GM18517 (cell line): ENCODE measurements at regions not wholly inside any gene's neighbourhood (a gene's known extent, or its start where the extent isn't known, plus 50 kb on each side); places are given as distances from the start of the nearest gene placed in this dataset.
"Not testable (repeated sequence)": the region's sequence is repeated elsewhere in the genome, so short reads cannot be mapped to it uniquely, and the experiment has no call there.

Experiments used
- ATAC-seq: cut with Tn5 transposase; IDR thresholded peaks from one replicate; pipeline ENCODE4 v1.9.1; 2021; ENCODE audit warnings: mild to moderate bottlenecking, moderate library complexity; ENCODE audit not compliant: unreplicated experiment

DNA sequence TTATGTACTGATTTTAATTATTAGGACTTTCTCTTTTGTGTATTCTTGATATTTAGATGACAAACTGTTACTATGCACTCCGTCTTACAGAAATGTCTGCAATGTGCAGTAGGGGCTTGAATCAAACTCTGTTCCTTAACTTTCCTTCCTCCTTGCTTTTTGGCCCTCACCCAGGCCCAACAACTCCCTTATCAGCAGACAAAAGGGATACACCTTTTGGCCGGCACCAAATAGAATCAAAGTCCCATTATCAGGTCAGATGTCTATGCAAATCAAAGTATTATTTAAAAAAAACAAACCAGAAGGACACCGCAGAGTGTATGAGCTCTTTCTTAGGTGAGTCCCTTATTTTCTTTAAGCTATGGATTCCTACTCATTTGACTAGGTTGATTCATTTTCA is 116.3 kb upstream of the SERPINE2 start:
- ATAC-seq = no peak

DNA sequence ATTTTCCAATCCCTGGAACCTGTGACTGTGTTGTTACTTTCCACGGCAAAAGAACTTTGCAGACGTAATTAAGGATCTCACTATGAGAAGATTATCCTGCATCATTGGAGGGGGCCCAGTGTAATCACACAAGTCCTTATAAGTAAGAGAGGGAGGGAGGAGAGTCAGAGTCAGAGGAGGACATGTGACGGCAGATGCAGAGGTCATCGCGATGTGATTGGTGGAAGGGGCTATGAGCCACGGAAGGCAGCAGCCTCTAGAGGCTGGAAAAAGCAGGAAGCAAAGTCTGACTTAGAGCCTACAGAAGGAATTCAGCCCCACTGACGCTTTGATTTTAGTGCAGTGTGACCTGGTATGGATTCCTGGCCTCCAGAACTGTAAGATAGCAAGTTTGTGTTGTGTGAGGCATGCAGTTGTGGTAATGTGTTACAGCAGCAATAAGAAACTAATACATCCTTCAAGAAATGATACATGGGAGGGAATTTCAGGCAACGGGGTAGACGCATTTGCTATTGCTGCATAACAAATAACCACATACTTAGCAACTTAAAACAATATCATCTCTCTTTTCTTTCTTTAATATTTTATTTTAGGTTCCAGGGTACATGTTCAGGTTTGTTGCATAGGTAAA is 112.7 kb upstream of the SERPINE2 start:
- ATAC-seq = no peak

DNA sequence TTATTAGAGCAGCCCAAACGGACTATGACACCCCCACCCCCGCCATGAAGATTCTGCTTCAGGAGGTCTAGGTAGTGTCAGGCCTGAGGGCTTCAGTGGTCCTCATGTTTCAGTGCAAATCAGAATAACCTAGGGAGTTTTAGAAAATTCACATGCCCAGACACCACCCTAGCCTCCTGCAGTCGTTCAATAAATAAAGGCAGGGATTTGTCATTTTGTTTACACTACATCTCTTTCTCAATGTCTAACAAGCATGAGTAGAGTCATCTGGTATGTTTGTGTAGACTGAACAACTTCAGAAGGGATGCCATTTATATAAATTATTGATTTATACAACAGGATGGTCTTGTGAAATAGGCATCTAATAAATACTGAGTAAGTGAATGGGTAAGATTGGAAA is 112.1 kb upstream of the SERPINE2 start:
- no peak for ATAC-seq

DNA sequence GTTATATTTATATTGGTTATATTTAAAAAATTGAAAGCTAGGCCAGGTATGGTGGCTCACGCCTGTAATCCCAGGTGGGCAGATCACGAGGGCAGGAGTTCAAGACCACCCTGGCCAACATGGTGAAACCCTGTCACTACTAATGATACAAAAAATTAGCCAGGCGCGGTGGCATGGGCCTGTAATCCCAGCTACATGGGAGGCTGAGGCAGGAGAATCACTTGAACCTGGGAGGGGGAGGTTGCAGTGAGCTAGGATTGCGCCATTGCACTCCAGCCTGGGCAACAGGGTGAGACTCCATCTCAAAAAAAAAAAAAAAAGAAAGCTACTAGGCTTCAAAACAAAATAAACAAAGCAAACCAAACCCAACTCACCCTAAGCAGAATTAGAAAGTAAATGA is 109.0 kb upstream of the SERPINE2 start:
- ATAC-seq = not testable (repeated sequence)

DNA sequence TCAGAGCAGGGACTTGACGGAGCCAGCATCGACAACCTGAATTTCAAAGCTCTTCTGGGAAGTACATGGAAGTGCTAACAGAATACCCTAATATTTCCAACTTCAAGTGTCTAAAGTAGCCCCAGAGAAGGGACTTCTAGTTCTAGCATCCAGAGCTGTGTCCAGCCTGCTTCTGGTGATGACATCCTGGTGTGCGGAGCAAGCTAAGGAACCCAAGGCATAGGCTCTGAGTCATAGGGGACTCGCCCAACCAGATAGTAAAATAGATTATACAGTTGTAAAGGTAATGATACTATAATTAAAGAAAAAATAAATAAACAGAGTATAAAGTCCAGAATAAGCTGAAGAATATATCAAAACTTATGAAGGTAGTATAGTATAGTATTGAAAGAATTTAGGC is 108.1 kb upstream of the SERPINE2 start:
- ATAC-seq = no peak

DNA sequence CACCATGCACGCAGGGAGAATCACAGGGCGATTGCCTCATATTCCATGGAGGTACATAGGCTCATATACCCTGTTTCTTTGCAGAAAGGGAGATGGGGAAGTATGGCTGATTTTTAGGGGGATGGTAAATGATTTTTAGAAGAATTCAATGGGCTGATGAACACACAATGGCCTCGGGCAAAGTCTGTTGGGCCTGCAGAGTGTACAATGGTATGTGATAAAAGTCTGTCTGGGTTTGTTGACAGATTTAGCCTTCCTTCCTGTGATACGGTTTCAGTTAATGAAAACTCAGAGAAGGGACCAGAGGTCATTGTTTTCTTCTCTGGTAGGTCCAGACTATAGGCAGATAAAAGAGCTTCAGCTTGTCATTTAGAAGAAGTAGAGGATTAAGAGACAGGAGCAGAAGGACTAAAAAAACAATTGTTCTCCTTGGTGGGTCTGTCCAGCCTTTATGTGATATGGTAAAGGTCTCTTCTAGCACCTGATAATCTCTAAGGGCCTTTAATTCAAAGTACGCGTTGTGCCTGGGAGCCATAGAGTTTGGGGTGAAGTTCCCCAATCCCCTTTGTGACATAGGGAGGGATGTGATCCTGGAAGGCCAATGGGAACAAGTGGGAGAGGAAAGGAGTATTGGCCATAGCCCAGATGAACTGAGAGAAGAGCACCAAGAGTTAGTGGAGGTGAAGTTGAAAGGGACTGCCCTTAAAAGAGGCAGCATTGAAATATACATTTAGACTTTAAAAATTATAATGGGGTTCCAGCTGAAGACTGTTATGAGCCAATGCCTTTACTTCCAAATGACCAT is 107.5 kb upstream of the SERPINE2 start:
- no peak for ATAC-seq

DNA sequence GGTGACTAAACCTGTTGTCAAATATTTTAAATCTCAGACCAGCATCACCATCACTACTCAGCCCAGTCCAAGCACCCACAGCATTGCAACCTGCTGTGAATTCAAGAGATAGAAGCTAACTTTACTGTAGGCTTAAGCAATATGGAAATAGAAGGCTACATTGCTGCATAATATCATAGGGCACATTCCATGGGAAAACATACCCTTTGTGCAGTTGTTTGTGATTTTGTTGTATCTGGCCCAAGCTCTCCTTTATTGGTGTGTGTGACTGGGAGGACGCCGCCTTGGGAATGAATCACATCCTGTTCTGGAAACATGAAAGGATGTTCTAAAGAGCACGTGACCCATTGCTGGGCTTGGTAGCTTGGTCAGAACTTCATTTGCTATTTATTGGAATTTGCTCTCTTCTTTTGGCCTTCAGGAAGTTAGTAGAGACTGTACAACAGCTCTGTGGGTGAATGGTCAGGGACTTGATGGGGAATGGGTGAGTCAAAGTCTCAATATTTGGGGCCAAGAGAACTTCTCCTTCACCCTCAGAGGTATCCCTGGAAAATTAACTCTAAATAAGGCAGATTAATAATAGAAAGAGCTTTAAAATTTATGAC is 106.8 kb upstream of the SERPINE2 start:
- ATAC-seq = no peak

DNA sequence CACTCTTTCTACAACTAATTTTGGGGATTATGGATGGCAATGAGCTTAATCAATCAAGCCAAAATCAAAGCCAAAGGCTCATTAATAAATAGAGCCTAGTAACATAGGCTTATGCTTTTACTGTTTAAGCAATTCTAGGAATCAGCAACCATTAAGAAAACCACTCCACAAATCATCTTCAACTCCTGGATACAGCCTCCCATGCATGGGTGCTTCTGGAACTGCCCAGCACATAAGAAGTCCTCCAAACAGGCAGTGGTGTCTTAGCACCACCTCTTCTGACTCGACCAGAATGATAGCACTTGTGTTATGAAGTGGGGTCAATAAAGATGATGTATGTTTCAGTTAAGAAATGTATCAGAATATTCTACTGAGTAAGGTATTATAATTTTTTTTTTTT is 104.4 kb upstream of the SERPINE2 start:
- ATAC-seq = no peak

DNA sequence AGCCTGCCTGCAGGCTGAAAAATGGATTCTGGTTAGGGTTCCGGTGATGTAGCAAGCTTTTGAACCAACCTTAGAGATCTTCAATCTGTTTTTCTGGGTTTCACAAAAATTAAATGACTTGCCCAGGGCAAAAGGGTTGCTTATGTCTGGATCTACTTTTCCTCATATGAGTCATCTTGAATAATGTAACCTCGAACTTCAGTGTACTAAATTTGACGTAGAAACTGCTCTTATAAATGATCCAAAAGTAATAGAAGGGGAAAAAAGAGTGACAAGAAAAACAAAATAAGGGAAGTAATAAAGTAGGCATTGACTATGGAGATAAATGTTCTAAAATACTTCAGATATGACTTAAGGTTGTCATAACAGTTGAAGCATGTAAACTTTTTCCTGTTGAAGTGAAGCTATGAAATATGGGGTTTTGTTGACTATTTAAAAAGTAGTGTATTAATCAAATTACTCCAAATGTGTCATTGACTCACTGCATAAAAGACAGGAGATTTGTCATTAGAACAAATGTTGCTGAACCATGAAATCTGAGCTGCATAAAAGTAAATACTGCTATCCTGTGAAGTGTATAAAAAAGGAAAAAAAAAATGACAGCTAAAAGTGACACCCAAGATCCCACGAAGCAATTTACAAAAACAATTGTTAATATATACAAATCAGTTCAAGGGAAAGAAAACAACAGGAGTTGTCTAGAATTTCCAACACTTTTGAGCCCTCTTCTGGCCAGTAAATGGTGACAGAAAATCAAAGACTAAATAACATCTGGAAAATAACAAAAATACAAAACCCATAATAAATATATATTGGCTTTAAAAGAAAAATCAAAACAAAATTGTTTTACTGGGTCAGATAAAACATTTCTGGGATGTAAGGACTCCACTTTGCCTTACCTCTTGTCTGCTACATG is 103.6 kb upstream of the SERPINE2 start:
- no peak for ATAC-seq

DNA sequence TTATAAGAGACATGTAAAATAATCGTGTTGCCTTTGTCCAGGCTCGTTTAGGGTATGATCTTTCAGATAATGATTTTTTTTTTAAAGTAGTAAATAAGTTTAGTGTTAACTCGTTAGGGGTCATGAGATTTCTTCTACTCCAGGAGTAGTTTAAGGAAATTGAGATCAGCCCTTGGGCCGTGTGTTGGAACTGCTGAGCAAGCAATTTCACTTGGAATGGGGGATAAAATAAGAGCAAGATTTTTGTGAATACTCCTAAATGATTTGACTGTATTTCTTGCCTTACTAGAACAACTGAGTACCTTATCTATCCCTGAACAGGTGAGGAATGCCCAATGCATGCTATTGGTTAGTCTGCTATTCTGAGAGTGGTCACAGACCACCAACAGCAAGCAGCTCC is 102.2 kb upstream of the SERPINE2 start:
- ATAC-seq = no peak

DNA sequence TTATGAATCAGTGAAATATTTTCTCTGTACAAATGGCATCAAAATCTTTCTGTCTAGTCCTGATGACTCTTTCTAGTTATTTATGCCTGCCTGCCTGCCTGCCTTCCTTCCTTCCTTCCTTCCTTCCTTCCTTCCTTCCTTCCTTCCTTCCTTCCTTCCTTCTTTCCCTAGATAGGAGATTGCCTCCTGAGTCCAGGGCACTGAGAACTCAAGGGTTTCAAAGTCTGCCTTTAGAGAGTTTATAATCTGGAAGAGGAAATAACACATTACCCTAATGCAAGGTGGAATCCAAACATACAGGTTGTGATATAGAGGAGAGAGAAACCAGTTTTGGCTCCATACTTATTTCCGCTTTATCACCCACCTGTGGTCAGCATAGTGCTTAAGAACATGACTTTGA is 98.1 kb upstream of the SERPINE2 start:
- ATAC-seq = no peak

DNA sequence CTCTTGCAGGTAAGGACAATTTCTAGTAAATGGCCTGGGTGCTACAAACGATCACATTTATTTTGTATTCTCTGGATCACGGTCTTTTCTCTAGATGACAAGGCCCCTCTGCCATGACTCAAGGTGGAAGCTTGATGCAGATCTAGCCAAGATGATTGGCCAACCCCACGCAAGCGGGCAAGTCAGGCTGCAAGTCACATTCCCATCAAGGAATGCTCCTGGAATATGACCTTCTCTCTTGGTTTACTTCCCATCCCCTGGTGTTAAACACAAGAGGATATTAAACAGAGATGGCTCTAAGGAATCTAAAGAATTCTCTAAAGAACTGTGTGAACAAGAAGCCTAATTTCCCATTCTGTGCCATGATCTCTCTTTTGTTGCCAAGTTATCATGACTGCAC is 97.3 kb upstream of the SERPINE2 start:
- no peak for ATAC-seq

DNA sequence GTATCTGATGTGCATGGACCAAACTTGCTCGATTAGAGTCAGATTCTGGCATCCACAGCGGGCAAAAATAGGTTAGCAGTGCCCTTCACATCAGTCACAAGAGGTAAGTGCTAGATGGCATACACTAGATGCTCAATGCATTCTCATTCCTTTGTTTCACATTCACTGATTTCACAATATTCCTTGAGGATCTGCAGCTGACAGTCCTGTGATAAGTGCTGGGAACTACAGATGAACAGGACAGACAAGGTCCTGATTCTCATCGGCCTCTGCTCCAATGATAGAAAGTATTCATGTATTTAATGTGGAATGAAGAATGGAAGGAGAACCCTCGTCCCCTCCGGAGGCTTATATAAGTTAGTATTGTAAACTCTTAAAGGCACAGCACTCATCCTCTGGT is 96.8 kb upstream of the SERPINE2 start:
- no peak for ATAC-seq

DNA sequence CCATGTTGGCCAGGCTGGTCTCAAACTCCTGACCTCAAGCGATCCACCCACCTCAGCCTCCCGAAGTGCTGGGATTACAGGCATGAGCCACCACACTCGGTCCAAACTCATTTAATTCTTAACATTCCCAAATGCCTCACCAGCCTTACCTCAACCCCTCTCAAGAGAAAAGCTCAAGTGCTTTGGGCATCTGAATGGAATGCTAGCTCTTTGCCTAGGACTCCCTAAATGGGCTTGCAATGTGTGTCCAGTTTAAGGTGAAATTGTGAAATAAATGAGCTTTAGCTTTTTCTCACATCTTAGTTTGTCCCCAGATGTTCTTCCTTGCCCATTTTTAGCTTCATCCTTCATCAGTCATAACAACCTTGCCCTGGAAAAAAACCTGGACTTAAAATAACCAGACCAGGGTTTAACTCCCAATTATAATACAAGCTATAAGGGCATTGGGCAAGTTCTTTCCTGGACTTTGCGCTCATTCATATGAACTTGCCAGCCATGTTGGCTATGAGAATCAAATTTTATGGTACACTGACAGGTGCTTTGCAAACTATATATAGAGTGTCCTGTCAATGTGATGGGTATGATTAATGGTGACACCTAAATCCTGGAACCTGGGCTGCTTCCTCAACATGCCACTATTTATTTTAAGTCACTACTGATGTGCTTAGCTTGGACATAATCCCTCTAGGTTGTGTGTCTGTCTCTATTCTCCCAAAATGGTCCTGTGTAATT is 95.1 kb upstream of the SERPINE2 start:
- no peak for ATAC-seq

DNA sequence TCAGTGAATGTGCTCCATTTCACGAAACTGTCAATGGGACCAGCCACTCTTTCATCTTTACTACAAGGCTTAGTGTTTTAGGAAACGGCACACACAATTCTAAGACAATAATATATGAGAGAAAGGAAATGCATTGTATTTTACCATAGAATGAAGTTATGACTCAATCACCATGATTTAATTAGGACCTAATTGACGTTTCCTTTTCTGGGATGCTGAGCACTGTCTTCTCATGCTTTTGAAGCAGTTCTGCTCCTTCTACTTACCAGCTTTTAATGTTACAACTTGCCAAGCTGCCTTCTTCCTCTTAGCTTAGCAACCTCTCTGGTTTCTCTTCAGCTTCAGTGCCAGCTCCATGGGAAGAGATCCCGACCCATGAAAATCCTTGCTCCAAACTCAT is 94.3 kb upstream of the SERPINE2 start:
- ATAC-seq = no peak

DNA sequence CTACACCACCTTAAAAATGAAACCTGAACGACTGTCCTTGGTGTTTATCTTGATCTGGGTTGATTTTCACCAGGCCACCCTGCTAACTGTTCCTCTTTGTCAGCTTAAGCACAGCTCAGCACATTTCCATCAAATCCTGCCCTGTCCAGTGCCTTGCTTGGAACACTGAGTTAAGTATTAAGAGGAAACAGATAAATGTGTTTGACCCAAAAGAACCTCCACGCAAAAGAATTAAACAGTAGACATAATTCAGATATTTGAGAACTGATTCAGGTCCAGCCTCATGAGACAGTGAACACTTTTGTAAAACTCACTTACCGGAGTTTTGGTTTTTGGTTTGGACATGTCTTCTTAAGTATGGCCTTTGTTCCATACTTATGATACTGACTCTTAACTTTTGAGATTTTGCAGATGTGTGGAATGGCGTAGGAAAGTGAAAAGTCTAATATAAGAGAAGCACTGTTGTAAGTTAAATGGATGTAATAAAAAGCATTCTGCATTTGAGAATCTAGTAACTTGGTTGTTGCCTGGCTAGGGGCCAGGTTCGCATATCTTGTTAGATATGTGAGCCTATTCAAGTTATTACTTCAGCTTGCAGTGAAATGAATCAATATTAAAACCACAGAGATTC is 88.9 kb upstream of the SERPINE2 start:
- no peak for ATAC-seq

DNA sequence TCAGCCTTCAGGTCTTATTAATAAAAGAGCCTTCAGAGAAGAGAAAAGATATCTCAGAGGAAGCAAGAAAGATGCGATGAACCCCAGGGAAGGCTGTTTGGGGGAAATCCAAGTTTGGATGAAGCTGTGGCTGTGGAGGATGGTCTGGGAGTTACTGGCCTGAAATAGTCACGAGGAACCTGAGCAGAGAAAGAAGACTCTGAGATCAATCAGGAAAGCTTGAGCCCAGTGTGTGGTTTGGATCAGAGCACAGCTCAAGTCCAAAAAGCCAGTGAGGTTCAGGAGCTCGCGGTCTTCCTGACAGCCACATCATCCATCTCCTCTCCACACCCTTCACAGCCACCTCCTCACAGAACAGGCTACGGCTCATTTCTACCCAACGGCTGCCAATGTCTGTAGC is 87.4 kb upstream of the SERPINE2 start:
- ATAC-seq = no peak

DNA sequence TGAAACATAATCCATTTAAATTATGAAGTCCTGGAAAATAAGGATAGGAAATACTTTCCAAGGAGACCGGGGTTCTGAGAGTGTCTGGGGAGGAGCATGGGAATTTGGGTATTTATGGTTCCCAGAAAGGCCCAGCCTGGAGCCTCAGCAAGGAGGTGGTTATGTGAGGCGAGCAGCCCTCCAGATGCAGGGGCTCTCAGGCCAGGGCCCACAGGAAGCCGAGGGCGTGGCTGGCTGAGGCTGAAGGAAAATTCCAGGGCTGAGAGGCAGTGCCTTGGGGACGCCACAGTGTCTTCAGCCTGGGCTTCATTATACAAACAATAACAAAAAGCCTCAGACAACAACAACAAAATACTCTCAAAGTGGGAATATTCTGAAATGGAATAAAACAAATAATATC is 86.9 kb upstream of the SERPINE2 start:
- no peak for ATAC-seq

DNA sequence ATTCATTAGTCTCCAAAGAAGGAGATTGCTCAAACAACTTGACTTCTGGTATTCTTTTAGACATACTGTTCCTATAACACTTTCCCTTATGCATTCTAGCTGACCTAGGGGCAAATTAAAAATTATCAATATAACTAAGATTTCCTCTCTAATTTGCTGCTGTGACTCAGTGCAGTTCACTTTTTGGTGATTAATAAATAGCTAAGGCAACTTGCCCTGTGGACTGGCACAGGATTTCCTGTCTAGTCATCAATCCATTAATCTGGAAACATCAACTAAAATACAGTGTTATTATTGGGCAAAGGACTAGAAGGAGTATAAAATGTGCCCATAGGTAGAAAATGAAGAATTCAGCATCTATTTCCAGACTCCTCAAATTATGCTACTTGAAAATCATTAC is 83.5 kb upstream of the SERPINE2 start:
- no peak for ATAC-seq

DNA sequence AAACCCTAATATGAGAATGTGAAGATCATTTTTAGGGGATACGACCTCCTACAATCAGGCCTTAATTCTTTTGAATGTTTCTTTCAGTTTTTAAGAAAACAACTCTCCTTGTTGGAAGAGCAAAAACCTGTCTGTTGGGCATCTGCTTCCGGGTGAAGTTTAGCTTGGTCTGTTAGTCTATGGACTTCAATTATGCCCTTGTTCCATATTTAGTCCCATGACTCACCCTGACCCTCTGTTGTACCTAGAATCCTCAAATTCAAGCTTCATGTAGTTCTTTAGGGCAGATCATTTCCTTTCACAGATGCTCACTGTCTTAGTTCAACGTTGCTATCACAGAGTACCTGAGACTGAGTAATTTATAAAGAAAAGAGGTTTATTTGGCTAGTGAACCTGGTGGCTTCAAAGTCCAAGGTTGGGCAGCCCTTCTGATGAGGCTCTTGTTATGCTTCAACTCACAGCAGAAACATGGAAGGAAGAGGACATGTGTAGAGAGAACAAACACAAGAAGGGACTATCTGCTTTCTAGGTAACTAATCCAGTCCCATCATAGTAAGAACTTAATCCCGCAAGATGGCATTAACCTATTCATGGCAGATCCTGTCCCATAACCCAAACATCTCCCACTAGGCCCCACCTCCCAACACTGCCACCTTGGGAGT is 82.5 kb upstream of the SERPINE2 start:
- no peak for ATAC-seq
